Hepatic stellate cell (primary cell): ENCODE measurements at regions not wholly inside any gene's neighbourhood (a gene's known extent, or its start where the extent isn't known, plus 50 kb on each side); places are given as distances from the start of the nearest gene placed in this dataset.

ENCODE experiments used
- DNase-seq: peaks from one replicate; pipeline ENCODE4 v3.0.0; 2011; ENCODE audit warnings: low spot score

DNA sequence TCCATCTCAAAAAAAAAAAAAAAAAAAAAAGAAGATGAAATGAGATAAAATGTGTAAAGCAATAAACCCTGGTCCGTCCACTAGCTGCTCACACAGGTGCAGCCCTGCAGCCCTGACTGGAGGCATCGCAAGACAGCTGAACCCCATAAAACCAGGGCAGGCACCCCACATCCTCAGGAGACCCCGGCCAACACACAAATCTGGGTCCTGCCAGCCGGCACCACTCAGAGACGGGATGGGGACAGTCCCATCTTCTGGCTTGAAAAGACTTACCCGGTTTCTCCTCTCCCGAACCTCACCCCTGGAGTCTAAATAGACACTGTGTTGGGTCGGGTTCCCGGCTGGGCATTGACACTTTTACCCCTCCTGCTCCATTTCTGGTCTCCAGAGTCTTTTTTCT lies 52.7 kb upstream of the TNRC6C start:
- DNase-seq, result no peak

DNA sequence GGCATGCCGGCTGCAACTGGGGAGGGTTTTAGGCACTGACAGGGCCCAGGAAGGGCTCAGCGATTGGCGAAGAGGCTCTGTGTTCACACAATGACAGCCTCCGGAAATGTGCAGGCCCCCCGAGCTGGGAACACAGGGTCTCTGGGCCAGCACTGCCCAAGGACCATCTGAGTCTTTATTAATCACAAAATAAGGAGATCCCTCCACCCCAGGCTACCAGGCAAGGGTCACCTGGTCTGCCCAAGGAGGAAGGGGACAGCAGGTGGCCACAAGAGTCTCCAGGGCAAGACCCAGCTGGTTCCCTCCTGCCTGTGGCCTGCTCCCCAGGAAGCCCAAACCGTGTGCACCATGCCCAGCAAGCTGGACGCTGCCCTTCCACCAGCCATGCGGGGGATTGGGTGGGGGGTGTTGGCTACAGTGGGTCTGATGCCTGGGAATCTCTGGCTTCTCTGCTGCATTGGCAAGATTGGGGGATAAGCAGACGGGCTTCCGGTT lies 52.1 kb upstream of the TNRC6C start:
- DNase-seq, result no peak

DNA sequence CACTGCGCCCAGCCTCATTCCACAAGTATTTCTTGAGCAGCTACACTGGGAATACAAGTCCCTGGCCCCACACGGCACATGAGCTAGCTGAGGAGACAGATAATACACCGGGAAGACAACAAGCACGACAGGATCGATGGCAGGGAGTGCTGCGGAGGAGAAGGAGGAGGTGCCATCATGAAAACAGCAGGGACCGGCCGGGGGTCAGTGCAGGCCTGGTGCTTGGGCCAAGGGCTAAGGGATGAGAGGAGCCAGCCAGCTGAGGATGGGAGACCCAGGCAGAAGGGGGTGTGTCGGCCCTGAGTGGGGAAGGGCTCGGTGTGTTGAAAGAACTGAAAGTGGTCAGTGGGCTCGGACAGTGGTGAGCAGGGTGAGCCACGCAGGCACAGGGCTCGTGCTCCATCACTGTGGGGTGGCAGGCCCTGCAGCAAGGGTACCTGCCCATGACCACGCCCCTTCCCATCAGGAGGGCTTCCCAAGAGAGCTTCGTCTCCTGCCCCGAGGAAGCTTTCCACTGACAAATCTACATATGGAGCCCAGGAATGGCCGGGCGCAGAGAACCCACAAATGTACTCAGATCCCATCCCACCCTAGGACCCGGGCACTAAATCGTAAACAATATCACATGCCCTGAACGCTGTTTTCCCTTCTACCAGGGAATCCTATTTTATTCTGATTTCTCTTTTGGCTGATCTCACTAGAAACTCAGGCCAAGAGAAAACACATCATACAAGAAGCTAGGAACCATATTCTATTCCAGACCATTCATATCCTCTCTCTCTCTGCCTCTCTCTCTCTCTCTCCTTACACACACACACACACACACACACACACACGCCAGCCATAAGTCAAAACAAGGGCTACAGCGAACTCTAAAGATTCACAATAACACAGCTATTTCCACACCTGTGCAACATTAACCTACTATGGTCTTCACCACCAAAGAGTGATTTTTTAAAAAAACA lies 50.7 kb upstream of the TNRC6C start:
- DNase-seq, result no peak

DNA sequence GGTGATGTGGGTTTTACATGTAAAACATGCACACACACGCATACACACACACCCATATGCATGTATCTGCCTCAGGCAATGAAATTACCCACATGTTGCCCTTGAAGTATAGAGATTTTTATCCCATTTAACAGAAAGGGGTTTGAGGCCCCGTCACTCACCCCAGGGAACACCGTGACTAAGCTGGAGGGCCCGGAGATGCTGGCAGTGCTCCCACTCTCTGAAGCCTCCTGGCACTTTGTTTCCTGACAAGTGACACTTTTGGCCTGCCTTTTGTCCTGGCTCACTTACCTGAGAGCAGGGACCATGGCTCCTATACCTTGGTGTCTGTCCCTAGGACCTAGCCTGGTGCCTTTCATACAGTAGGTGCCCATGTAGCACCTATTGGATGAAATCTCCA lies 50.0 kb upstream of the TNRC6C start:
- no peak for DNase-seq
